ENCODE measurements at regions not wholly inside any gene's neighbourhood (a gene's known extent, or its start where the extent isn't known, plus 50 kb on each side); places are given as distances from the start of the nearest gene placed in this dataset.

GRCh38 chr12:93102312-93102711 is 173.2 kb upstream of the EEA1 start:
- POLR2A ChIA-PET: interaction anchor here (0.6 kb wide), 1 partner anchor 1102 kb away, joined by 3 read pairs; no protein-coding TSS in a partner anchor
- intact Hi-C loops (cut with micrococcal nuclease; ENCODE audit: unreplicated experiment): no loop called here
- TF ChIP-seq, protein P1, sequence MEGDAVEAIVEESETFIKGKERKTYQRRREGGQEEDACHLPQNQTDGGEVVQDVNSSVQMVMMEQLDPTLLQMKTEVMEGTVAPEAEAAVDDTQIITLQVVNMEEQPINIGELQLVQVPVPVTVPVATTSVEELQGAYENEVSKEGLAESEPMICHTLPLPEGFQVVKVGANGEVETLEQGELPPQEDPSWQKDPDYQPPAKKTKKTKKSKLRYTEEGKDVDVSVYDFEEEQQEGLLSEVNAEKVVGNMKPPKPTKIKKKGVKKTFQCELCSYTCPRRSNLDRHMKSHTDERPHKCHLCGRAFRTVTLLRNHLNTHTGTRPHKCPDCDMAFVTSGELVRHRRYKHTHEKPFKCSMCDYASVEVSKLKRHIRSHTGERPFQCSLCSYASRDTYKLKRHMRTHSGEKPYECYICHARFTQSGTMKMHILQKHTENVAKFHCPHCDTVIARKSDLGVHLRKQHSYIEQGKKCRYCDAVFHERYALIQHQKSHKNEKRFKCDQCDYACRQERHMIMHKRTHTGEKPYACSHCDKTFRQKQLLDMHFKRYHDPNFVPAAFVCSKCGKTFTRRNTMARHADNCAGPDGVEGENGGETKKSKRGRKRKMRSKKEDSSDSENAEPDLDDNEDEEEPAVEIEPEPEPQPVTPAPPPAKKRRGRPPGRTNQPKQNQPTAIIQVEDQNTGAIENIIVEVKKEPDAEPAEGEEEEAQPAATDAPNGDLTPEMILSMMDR (conservative IDR thresholded peaks at IDR 0.05; ENCODE audit: low read length): no peak
- no peak for TF ChIP-seq EZH2phosphoT487 (IDR thresholded peaks at IDR 0.05; ENCODE audit: borderline replicate concordance, low read depth, low read length)
- H3K27ac ChIP-seq (ENCODE audit: low read depth, low read length, poor library complexity, severe bottlenecking): no peak overlapping the region
- CTCF ChIA-PET (ENCODE audit: unreplicated experiment): no interaction called here
- H3K4me2 ChIP-seq (ENCODE audit: low read length): no peak overlapping the region
- H3K4me1 ChIP-seq (ENCODE audit: insufficient read depth, low read length, poor library complexity, severe bottlenecking): peaks cover 4% of the 10 kb centered on the region
- DNase-seq (ENCODE audit: low spot score): no peak
- no peaks in the 10 kb centered on the region for H3K36me3 ChIP-seq (ENCODE audit: insufficient read depth, low read length)
- no peaks in the 10 kb centered on the region for H4K20me1 ChIP-seq (ENCODE audit: insufficient read depth, low read length)
- no peaks in the 10 kb centered on the region for H3K79me2 ChIP-seq (ENCODE audit: insufficient read depth, low read depth, low read length)
- H3K4me3 ChIP-seq (ENCODE audit: low read depth, low read length, poor library complexity, severe bottlenecking): no peak overlapping the region
- H3K9me3 ChIP-seq (ENCODE audit: low read length): no peaks in the 10 kb centered on the region
- no peak overlapping the region for H2AFZ ChIP-seq (ENCODE audit: low read length)
- no TSS peak for BruUV-seq (replicated peaks)
- H3K9me2 ChIP-seq (ENCODE audit: insufficient read depth, low read length): no peaks in the 10 kb centered on the region

DNA sequence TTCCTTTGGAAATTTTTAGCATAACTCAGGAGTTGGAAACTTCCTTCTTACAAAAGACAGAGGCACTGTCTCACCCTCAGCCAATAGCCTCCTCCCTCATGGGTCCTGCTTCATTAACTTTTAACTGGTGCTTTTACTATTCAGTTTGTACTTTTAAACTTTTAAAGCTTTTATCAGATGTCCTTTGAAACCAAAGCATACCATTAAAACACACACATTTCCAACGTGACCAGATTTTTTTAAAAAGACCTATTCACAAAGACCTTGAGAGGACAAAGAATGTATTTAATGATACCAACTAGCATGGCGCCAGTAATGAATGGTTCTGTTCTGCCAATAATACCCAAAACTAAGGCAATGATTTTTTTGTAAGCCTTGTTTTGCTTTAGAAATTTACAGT is 173.6 kb upstream of the EEA1 start:
- Histone ChIP-seq H3K9me2 (ENCODE audit: insufficient read depth, low read length) (no peaks in the 10 kb centered on the region), H3K27ac (ENCODE audit: low read depth, low read length, poor library complexity, severe bottlenecking) (no peak overlapping the region), H3K4me1 (ENCODE audit: insufficient read depth, low read length, poor library complexity, severe bottlenecking) (peaks cover 4% of the 10 kb centered on the region), H4K20me1 (ENCODE audit: insufficient read depth, low read length) (no peaks in the 10 kb centered on the region), H3K36me3 (ENCODE audit: insufficient read depth, low read length) (no peaks in the 10 kb centered on the region), H3K79me2 (ENCODE audit: insufficient read depth, low read depth, low read length) (no peaks in the 10 kb centered on the region), H2AFZ (ENCODE audit: low read length) (no peak overlapping the region), H3K4me2 (ENCODE audit: low read length) (no peak overlapping the region), H3K4me3 (ENCODE audit: low read depth, low read length, poor library complexity, severe bottlenecking) (no peak overlapping the region), H3K9me3 (ENCODE audit: low read length) (no peaks in the 10 kb centered on the region)
- DNase-seq (ENCODE audit: low spot score): no peak
- ChIA-PET CTCF (ENCODE audit: unreplicated experiment) (no interaction called here), POLR2A (interaction anchor here (0.6 kb wide), 1 partner anchor 1102 kb away, joined by 3 read pairs; no protein-coding TSS in a partner anchor)
- TF ChIP-seq, protein P1 (conservative IDR thresholded peaks at IDR 0.05; ENCODE audit: low read length): no peak
- TF ChIP-seq EZH2phosphoT487 (IDR thresholded peaks at IDR 0.05; ENCODE audit: borderline replicate concordance, low read depth, low read length): no peak
- BruUV-seq (replicated peaks): no TSS peak
- intact Hi-C loops (cut with micrococcal nuclease; ENCODE audit: unreplicated experiment): no loop called here

- Histone ChIP-seq H3K9me2 (ENCODE audit: insufficient read depth, low read length) (no peaks in the 10 kb centered on the region), H3K79me2 (ENCODE audit: insufficient read depth, low read depth, low read length) (no peaks in the 10 kb centered on the region), H3K27ac (ENCODE audit: low read depth, low read length, poor library complexity, severe bottlenecking) (no peak overlapping the region), H2AFZ (ENCODE audit: low read length) (no peak overlapping the region), H3K4me3 (ENCODE audit: low read depth, low read length, poor library complexity, severe bottlenecking) (no peak overlapping the region), H3K9me3 (ENCODE audit: low read length) (no peaks in the 10 kb centered on the region), H3K4me1 (ENCODE audit: insufficient read depth, low read length, poor library complexity, severe bottlenecking) (peaks cover 2% of the 10 kb centered on the region), H3K36me3 (ENCODE audit: insufficient read depth, low read length) (no peaks in the 10 kb centered on the region), H4K20me1 (ENCODE audit: insufficient read depth, low read length) (no peaks in the 10 kb centered on the region), H3K4me2 (ENCODE audit: low read length) (no peak overlapping the region)
- intact Hi-C loops (cut with micrococcal nuclease; ENCODE audit: unreplicated experiment): no loop called here
- ChIA-PET POLR2A (no interaction called here), CTCF (ENCODE audit: unreplicated experiment) (no interaction called here)
- BruUV-seq (replicated peaks): no TSS peak
- TF ChIP-seq EZH2phosphoT487 (IDR thresholded peaks at IDR 0.05; ENCODE audit: borderline replicate concordance, low read depth, low read length): no peak
- TF ChIP-seq, protein P1 (conservative IDR thresholded peaks at IDR 0.05; ENCODE audit: low read length): no peak
- DNase-seq (ENCODE audit: low spot score): no peak
Observed at GRCh38 chr12:93103154-93103553, 174.1 kb upstream of the EEA1 start.

Data from OCI-LY7 (cell line).